ENCODE measurements at regions not wholly inside any gene's neighbourhood (a gene's known extent, or its start where the extent isn't known, plus 50 kb on each side); places are given as distances from the start of the nearest gene placed in this dataset.
"Not testable (repeated sequence)": the region's sequence is repeated elsewhere in the genome, so short reads cannot be mapped to it uniquely, and the experiment has no call there.

DNA sequence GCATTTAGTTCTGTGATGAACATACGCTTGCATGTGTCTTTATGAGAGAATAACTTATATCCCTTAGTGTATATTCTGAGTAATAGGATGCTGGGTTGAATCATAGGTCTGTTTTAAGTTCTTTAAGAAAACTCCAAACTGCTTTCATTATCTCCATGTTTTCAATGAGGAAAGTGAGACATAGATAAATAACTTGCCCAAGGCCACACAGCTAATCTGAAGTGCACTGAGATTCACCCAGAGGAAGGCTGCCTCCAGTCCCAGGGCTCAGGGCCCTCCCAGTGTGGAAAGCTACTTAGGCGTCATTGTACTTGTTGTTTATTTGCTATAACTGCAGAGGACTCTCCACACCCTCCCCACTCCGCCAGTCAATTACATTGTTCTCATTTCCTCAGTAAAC is 126.7 kb downstream of the INHBA start:
- DNase-seq = no peak

DNA sequence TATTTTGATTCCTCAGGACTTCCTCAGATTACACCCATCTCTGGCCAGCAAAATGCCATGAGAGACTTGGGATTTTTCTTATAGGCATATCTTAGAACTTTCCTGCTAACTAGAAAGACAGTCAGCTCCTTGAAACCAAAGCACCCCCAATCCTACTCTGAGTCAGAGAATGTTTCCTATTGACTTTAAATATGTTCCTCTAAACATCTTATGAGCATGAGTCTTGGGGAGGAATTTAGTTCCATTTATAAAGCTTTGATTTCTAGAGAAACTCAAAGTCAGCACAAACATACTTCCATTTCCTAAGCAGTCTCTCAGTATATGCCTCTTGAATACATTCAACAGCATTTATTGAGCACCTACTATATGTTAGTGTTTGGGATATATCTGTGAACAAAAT is 128.5 kb downstream of the INHBA start:
- DNase-seq = no peak

DNA sequence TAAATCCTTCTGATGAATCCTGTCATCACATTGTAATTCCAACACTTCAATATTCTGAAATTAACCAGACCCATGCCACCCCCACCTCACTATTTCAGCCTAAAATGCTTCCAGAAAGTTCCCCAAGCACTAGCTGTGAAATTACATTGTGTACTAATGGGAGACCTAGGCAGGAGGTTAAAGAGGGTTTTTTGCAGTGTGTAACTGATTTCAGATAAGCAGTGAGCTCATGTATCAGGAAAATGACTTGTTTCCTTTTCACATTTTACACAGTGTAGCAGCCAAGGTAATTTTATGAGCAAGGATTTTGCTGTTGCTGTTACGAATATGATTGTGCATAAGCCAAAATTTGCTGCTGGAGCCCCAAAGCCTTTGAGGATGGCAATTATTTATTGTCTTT is 129.0 kb downstream of the INHBA start:
- DNase-seq = no peak

DNA sequence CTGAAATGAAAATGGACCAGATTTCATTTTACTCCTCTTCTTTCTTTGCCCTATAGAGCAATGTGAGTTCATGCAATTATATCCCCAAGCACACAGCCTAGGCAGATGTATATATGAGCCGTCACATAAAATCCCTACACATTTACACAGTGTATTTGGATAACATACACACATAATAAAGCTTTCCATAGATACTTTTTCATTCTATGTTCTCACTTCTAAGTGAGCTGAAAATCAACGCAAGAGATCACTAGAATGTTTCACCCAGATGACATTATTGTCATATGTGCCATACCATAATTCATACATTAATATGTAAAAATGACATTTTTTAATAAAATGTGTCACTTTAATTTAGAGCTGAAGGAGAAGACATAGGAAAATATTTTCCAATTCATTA is 129.4 kb downstream of the INHBA start:
- DNase-seq = no peak

- DNase-seq = no peak
Measured at GRCh38 chr7:41573015-41573414, 129.9 kb downstream of the INHBA start.

DNA sequence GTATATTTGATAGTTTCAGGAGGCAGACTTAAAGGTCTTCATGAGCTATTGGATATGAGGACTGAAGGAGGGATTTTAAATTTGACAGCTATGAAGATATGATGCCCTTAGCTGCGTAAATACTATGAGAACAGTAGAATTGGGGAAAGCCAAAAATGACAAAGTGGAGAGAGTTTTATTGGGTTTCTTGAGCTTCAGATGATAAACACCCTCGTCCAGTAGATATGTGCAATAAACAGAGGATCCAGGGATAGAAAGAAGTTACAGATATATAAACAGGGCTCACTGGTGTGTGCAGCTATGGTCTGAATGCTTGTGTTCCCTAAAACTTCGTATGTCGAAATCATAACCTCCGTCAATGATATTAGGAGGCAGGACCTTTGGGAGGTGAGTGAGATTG is 131.3 kb downstream of the INHBA start:
- no peak for DNase-seq

DNA sequence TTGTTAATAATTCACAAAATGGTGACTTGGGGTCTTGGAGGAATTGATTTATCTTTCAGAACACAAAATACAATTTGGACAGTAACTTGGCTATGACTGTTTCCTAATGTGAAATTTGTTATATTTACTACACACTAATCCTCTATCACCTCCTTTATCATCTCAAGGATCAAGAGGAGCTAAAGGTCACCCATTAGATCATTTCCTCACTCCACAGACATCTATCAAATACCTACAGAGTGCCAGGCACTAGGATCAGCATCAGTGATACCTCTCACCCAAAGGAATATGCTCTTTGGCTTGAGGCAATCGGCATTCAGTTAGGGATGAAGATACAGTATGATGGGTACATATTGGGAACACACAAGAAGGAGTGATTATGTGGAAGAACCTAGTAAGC is 132.1 kb downstream of the INHBA start:
- no peak for DNase-seq

- no peak for DNase-seq
Measured at GRCh38 chr7:41568135-41568534, 134.8 kb downstream of the INHBA start.

- no peak for DNase-seq
Measured at GRCh38 chr7:41567731-41568114, 135.2 kb downstream of the INHBA start.

DNA sequence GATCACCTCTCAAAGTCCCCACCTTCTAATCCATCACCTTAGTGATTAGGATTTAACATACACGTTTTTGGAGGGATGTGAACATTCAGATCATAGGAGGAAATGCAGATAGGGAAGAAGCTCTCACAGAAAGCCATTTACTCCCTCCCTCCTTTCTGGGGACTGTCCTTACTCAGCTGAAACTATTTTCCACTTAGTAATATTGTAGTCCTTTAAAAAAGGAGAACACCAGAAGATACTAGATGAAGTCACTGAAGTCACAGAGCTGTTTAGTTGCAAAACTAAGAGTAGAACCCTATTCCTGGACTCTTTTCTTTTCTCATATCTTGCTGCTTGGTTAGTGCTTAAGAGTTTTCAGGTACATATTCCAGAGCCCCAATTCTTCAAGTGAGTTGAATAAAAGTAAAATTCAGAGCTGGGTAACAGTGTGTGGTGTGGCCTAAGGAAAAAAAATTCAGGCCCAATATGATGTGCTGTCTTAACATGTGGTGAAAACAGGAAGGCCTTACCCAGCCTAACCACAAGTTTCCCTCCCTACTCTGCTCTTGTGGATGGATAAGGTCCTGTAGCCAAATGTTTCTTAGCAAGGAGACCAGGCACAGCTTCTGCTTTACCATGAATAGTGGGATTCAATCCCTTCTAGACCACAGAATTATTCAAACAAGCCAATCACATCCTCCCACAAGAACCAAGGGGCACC is 135.7 kb downstream of the INHBA start:
- DNase-seq = peak; percentile 11 to 20

DNA sequence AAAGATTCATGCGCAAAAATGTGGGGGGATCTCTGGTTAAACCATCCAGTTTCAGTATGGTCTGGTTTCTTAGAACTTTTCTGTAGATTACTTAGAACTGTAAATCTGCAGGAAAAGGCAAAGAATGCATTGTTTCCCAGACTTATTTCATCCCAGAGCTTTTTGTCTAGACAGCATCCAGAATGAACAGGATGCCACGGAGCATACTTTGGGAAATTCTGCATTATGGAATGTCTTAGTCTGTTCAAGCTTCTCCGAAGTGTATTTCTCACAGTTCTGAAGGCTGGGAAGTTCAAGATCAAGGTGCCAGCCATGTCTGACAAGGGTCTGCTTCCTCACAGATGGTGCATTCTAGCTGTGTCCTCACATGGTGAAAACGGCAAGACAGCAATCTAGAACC is 136.3 kb downstream of the INHBA start:
- DNase-seq = no peak

DNA sequence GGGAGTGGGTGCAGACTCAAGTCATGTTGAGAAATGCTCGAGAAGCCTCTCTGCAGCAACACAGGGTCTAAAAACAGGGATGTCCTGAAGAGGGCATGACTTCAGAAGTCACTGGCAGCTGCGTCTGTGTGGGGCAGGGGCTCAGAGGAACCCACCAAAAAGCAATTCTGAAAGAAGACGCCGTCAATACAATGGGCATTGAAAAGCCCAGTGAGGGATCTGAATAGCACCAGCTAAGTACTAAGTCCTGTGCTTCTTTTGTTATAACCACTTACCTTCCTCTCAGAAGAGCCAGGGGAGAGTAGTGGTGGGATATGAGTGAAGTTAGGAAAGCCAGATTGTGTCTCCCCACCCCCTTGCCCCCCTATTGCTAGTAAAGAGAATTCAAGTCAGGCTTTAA is 137.2 kb downstream of the INHBA start:
- no peak for DNase-seq

GRCh38 chr7:41559426-41559825 is 143.5 kb downstream of the INHBA start:
- DNase-seq = no peak

DNA sequence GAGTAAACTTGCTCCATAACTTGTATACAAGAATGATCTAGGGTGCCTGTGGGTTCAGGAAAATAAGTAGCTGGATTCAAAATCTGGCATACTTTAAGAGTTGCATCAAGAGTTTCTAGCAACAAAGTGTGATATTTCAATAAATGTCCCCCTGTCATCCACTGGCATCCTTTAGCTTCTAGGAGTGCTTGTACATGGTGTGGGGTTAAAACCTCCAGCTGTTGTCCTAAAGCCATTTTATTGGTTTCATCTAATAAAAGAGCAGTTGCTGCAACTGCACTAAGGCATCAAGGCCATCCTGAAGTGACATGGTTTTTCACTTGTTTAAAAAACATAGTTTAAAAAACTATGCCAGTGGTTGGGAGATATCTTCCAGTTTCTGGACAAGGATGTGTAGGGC is 148.4 kb downstream of the INHBA start:
- DNase-seq = no peak

DNA sequence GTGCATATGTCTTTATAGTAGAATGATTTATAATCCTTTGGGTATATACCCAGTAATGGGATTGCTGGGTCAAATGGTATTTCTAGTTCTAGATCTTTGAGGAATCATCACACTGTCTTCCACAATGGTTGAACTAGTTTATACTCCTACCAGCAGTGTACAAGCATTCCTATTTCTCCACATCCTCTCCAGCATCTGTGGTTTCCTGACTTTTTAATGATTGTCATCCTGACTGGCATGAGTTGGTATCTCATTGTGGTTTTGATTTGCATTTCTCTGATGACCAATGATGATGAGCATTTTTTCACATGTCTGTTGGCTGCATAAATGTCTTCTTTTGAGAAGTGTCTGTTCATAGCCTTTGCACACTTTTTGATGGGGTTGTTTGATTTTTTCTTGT is 152.8 kb downstream of the INHBA start:
- DNase-seq = not testable (repeated sequence)

- no peak for DNase-seq
Measured at GRCh38 chr7:41544241-41544640, 158.6 kb downstream of the INHBA start.

- DNase-seq = no peak
Measured at GRCh38 chr7:41540601-41541000, 162.3 kb downstream of the INHBA start.

- no peak for DNase-seq
Measured at GRCh38 chr7:41538810-41539724, 163.8 kb downstream of the INHBA start.

- DNase-seq = no peak
Measured at GRCh38 chr7:41536873-41537665, 165.8 kb downstream of the INHBA start.

GRCh38 chr7:41536122-41536872 is 166.6 kb downstream of the INHBA start:
- no peak for DNase-seq

GRCh38 chr7:41529831-41530230 is 173.1 kb downstream of the INHBA start:
- no peak for DNase-seq

DNA sequence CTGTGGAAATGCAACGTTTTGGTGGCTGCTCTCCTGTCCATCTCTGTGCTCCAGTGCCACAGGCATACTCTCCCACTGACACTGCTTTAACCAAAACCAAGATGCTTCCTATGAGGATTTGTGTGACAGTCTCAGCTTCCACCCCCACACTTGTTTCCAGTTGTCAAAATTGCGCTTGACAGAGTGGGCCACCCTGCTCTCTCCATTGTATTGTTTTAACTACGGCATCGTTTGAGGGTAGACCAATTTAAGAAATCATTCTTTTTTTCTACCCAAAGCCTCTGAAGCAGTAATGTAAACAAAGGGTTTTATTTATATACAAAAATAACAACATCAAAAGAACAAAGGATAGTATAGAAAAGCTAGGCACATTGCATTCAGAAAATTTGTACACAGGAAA is 178.0 kb downstream of the INHBA start:
- no peak for DNase-seq

GRCh38 chr7:41520445-41520844 is 182.4 kb downstream of the INHBA start:
- no peak for DNase-seq
